GM12872 (cell line): ENCODE measurements at regions not wholly inside any gene's neighbourhood (a gene's known extent, or its start where the extent isn't known, plus 50 kb on each side); places are given as distances from the start of the nearest gene placed in this dataset.

Experiments
- TF ChIP-seq, protein P1 (sequence below): IDR thresholded peaks from 3 replicates; pipeline ENCODE4 v1.5.1; 2011; ENCODE audit warnings: low read depth, mild to moderate bottlenecking, low read length, moderate library complexity; ENCODE audit not compliant: insufficient read depth

DNA sequence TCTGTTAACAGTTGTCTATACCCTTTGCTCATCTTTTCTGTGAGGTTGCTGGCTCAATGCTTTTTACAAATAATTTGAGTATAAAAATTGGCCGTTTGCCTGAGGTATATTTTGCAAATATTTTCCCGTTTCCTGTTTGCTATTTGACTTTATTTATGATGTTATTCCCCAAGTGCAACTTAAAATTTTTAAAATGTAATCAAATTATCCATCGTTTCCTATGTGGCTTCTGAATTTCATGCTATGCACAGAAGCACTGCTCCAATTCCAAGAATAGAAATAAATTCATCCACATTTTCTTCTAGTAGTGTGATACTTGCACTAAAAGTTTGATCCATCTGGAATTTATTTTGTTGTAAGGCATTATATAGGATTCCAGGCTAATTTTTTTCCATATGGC is 123.6 kb downstream of the ZNF608 start:
- TF ChIP-seq, protein P1, sequence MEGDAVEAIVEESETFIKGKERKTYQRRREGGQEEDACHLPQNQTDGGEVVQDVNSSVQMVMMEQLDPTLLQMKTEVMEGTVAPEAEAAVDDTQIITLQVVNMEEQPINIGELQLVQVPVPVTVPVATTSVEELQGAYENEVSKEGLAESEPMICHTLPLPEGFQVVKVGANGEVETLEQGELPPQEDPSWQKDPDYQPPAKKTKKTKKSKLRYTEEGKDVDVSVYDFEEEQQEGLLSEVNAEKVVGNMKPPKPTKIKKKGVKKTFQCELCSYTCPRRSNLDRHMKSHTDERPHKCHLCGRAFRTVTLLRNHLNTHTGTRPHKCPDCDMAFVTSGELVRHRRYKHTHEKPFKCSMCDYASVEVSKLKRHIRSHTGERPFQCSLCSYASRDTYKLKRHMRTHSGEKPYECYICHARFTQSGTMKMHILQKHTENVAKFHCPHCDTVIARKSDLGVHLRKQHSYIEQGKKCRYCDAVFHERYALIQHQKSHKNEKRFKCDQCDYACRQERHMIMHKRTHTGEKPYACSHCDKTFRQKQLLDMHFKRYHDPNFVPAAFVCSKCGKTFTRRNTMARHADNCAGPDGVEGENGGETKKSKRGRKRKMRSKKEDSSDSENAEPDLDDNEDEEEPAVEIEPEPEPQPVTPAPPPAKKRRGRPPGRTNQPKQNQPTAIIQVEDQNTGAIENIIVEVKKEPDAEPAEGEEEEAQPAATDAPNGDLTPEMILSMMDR = no peak

GRCh38 chr5:124621279-124621678 is 125.2 kb downstream of the ZNF608 start:
- TF ChIP-seq, protein P1 = no peak

DNA sequence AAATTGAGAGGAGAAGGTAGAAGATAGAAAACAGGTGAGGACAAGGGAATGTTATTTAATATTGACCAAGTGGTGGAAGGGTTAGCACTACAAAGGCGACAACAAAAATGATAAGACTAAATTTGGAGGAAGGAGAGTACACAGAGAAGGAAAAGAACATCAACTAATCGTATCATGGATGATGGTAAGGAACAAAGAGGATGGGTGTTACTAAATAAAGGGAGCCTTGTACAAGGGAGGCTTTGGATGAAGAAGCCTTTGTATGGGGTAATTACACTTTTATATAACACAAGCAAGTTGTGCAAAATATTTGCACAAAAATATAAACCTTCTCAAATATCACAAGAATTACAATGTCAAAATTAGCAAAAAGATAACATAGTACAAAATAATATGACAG is 125.7 kb downstream of the ZNF608 start:
- TF ChIP-seq, protein P1 = no peak

DNA sequence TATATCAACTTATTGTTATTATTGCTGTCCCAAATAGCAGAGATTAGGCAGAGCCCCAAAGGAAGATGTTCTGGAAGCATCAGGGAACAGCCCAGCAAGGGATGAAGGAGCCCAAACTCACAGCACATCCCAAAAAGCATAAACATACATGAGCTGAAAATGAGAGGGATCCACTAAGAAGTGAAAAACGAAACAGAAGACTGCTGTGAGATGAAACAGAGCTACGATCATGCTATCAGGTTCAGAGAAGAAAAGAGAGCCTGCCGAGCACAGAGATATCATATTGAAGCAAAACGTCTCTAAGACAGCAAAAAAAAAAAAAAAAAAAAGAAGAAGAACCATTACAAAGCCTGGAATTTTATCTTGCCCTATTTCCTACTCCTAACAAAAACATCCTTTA is 127.3 kb downstream of the ZNF608 start:
- TF ChIP-seq, protein P1 = no peak

DNA sequence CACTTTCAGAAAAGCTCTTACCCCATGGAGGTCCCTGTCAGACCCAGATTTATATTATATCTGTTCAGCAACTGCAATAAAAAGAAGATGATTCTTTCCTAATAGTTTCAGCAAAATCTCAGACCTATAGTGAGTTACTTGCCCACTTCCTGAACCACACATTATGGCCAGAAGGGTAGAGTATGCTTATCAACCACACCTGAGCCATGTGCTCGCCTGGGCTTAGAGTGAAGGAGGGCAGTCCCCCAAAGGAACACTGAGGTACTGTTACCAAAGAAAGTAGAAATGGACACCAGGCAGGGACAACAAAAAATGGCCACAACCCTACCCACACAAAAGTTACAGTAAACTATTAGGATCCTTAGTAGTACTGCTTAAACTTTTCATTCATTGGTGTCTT is 128.7 kb downstream of the ZNF608 start:
- TF ChIP-seq, protein P1 = no peak

- TF ChIP-seq, protein P1 = no peak
These were observed 131.5 kb downstream of the ZNF608 start for GRCh38 chr5:124614836-124615385.

GRCh38 chr5:124614105-124614504 is 132.3 kb downstream of the ZNF608 start:
- TF ChIP-seq, protein P1 = no peak
